H9 (cell line): ENCODE measurements at regions not wholly inside any gene's neighbourhood (a gene's known extent, or its start where the extent isn't known, plus 50 kb on each side); places are given as distances from the start of the nearest gene placed in this dataset.

Experiments used
- DNase-seq: peaks from one replicate; pipeline ENCODE4 v3.0.0-alpha.2; 2017
- H2AFZ ChIP-seq: one replicate; pipeline ENCODE4 v1.6.1; 2013; ENCODE audit warnings: mild to moderate bottlenecking, low read length, control low read depth, moderate library complexity
- H2AK5ac ChIP-seq: 2 replicates; pipeline ENCODE4 v1.6.1; 2013; ENCODE audit warnings: low read length, control low read depth, mixed read lengths; ENCODE audit not compliant: insufficient read length
- H2BK120ac ChIP-seq: one replicate; pipeline ENCODE4 v1.6.1; 2013; ENCODE audit warnings: low read depth, mild to moderate bottlenecking, low read length, control low read depth, inconsistent platforms; ENCODE audit not compliant: poor library complexity, severe bottlenecking
- H2BK12ac ChIP-seq: 2 replicates; pipeline ENCODE4 v1.6.1; 2013; ENCODE audit warnings: low read length, control low read depth, mixed read lengths, low read depth; ENCODE audit not compliant: insufficient read length
- H2BK15ac ChIP-seq: 2 replicates; pipeline ENCODE4 v1.6.1; 2013; ENCODE audit warnings: low read depth, low read length, control low read depth
- H2BK20ac ChIP-seq: one replicate; pipeline ENCODE4 v1.6.1; 2013; ENCODE audit warnings: low read depth, mild to moderate bottlenecking, low read length, control low read depth, inconsistent platforms; ENCODE audit not compliant: poor library complexity, severe bottlenecking
- H2BK5ac ChIP-seq: 2 replicates; pipeline ENCODE4 v1.6.1; 2013; ENCODE audit warnings: low read length, control low read depth, mixed read lengths; ENCODE audit not compliant: insufficient read length
- H3K14ac ChIP-seq: 2 replicates; pipeline ENCODE4 v1.6.1; 2013; ENCODE audit warnings: low read length, control low read depth; ENCODE audit not compliant: insufficient read depth
- H3K18ac ChIP-seq: 2 replicates; pipeline ENCODE4 v1.6.1; 2013; ENCODE audit warnings: low read depth, mild to moderate bottlenecking, mixed read lengths, low read length, control low read depth; ENCODE audit not compliant: insufficient read length
- H3K23ac ChIP-seq: 2 replicates; pipeline ENCODE4 v1.6.1; 2013; ENCODE audit warnings: low read length, control low read depth, mixed read lengths, low read depth; ENCODE audit not compliant: insufficient read length
- H3K23me2 ChIP-seq: 2 replicates; pipeline ENCODE4 v1.6.1; 2013; ENCODE audit warnings: low read depth, mild to moderate bottlenecking, mixed read lengths, low read length, control low read depth; ENCODE audit not compliant: insufficient read length, poor library complexity, severe bottlenecking
- H3K27ac ChIP-seq: 2 replicates; pipeline ENCODE4 v1.5.1; 2013; ENCODE audit warnings: low read length, control low read depth, mixed read lengths, low read depth; ENCODE audit not compliant: insufficient read length
- H3K27me3 ChIP-seq: 2 replicates; pipeline ENCODE4 v1.6.1; 2013; ENCODE audit warnings: low read length, control low read depth, inconsistent platforms; ENCODE audit not compliant: insufficient read depth
- H3K4ac ChIP-seq: 2 replicates; pipeline ENCODE4 v1.6.1; 2013; ENCODE audit warnings: low read depth, mild to moderate bottlenecking, control low read depth, inconsistent platforms, low read length, moderate library complexity
- H3K4me1 ChIP-seq: 2 replicates; pipeline ENCODE4 v1.6.1; 2013; ENCODE audit warnings: low read length, control low read depth, inconsistent platforms; ENCODE audit not compliant: insufficient read depth
- H3K4me2 ChIP-seq: 2 replicates; pipeline ENCODE4 v1.6.1; 2013; ENCODE audit warnings: low read length, control low read depth, mixed read lengths; ENCODE audit not compliant: insufficient read length, insufficient read depth
- H3K56ac ChIP-seq: 2 replicates; pipeline ENCODE4 v1.6.1; 2013; ENCODE audit warnings: low read depth, mild to moderate bottlenecking, mixed read lengths, low read length, control low read depth; ENCODE audit not compliant: insufficient read length
- H3K79me1 ChIP-seq: 2 replicates; pipeline ENCODE4 v1.6.1; 2013; ENCODE audit warnings: low read depth, mild to moderate bottlenecking, moderate library complexity, low read length, control low read depth, inconsistent platforms; ENCODE audit not compliant: insufficient read depth, poor library complexity, severe bottlenecking
- H3K79me2 ChIP-seq: 2 replicates; pipeline ENCODE4 v1.6.1; 2013; ENCODE audit warnings: low read length, control low read depth, inconsistent platforms; ENCODE audit not compliant: insufficient read depth
- H3K9ac ChIP-seq: 2 replicates; pipeline ENCODE4 v1.6.1; 2013; ENCODE audit warnings: low read length, control low read depth, mixed read lengths; ENCODE audit not compliant: insufficient read length; ENCODE audit errors: extremely low read depth
- H3K9me3 ChIP-seq: one replicate; pipeline ENCODE4 v1.6.1; 2013; ENCODE audit warnings: low read depth, low read length, inconsistent platforms; ENCODE audit not compliant: control insufficient read depth
- H3T11ph ChIP-seq: one replicate; pipeline ENCODE4 v1.6.1; 2013; ENCODE audit warnings: mild to moderate bottlenecking, low read length, control low read depth, inconsistent platforms
- H4K20me1 ChIP-seq: one replicate; pipeline ENCODE4 v1.6.1; 2013; ENCODE audit not compliant: control insufficient read depth, insufficient read length, insufficient read depth
- H4K5ac ChIP-seq: 2 replicates; pipeline ENCODE4 v1.6.1; 2013; ENCODE audit warnings: low read depth, mild to moderate bottlenecking, mixed read lengths, low read length, control low read depth; ENCODE audit not compliant: insufficient read length
- H4K8ac ChIP-seq: replicated peaks from 2 replicates; pipeline ENCODE4 v1.6.1; 2013; ENCODE audit warnings: low read length, control low read depth, mixed read lengths, low read depth; ENCODE audit not compliant: insufficient read length
- H4K91ac ChIP-seq: 2 replicates; pipeline ENCODE4 v1.6.1; 2013; ENCODE audit warnings: low read depth, mild to moderate bottlenecking, moderate library complexity, mixed read lengths, low read length, control low read depth; ENCODE audit not compliant: insufficient read length
- H3K27ac Mint-ChIP-seq, 3 experiments: 2 replicates in 2 of 3; 3 replicates in 1 of 3; pipeline ENCODE4 v1.8.0; 2020 to 2021; ENCODE audit warnings: mixed read lengths in 3 of 3, mild to moderate bottlenecking in 1 of 3, moderate library complexity in 1 of 3
- H3K27me3 Mint-ChIP-seq: 2 replicates; pipeline ENCODE4 v1.8.0; 2021; ENCODE audit warnings: low read depth, mild to moderate bottlenecking, moderate library complexity, mixed read lengths
- H3K36me3 Mint-ChIP-seq, 3 experiments: 2 replicates in 2 of 3; 3 replicates in 1 of 3; pipeline ENCODE4 v1.8.0; 2020 to 2021; ENCODE audit warnings: low read depth in 3 of 3, mixed read lengths in 3 of 3; ENCODE audit not compliant: insufficient read depth in 1 of 3
- H3K4me1 Mint-ChIP-seq, 2 experiments: 2 replicates each; pipeline ENCODE4 v1.8.0; 2020; ENCODE audit warnings: mixed read lengths in 2 of 2
- H3K4me3 Mint-ChIP-seq, 2 experiments: 2 replicates in 1 of 2; 3 replicates in 1 of 2; pipeline ENCODE4 v1.8.0; 2020 to 2021; ENCODE audit warnings: mild to moderate bottlenecking in 2 of 2, mixed read lengths in 2 of 2, moderate library complexity in 1 of 2
- H3K9me3 Mint-ChIP-seq, 2 experiments: 2 replicates in 1 of 2; 3 replicates in 1 of 2; pipeline ENCODE4 v1.8.0; 2020; ENCODE audit warnings: mild to moderate bottlenecking in 2 of 2, mixed read lengths in 2 of 2, moderate library complexity in 1 of 2
- WGBS: extraction: QIAGEN DNeasy Blood & Tissue Kit; methylation state at CpG from one replicate; pipeline ENCODE4 v1.1.7; 2013; ENCODE audit warnings: missing lambda C conversion rate, low lambda C conversion rate, mixed read lengths; ENCODE audit not compliant: insufficient read length; ENCODE audit errors: extremely low coverage; 5-methylcytosine and 5-hydroxymethylcytosine counted together
- TF ChIP-seq, protein P1 (sequence below): fragments of 200-600 bp; sonication (generic); conservative IDR thresholded peaks from 3 replicates; pipeline ENCODE4 v1.8.0; 2021; ENCODE audit warnings: antibody characterized with exemption, mild to moderate bottlenecking

DNA sequence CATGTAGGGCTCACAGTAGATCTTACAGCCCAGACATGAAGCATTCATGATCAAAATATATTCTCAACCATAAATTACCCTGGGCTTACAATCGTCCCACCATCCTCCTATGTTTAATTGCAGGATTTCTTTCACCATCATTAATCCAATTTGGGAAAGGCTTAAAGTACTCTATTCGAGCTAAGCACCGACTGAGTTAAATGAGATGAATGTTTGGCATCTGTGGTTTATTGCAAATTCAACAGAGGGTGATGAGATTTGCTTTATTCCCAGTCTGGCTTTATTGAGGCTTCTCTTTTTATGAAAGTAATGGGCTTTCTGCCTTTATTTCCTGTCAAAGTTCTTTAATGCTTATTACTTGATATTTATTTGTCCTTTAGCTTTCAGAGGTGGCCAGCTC lies 159.0 kb downstream of the METTL4 start:
- Histone ChIP-seq H2BK15ac (no peak overlapping the region), H3K79me2 (no peaks in the 10 kb centered on the region), H2BK12ac (no peak overlapping the region), H3K27me3 (no peaks in the 10 kb centered on the region), H2BK20ac (no peak overlapping the region), H4K8ac (no peak overlapping the region), H3K56ac (no peak overlapping the region), H3T11ph (no peak overlapping the region), H3K4me1 (no peaks in the 10 kb centered on the region), H3K4ac (no peak overlapping the region), H2AK5ac (no peak overlapping the region), H2BK120ac (no peak overlapping the region), H3K79me1 (no peaks in the 10 kb centered on the region), H4K5ac (no peak overlapping the region), H3K4me2 (no peak overlapping the region), H3K14ac (no peak overlapping the region), H3K23ac (no peak overlapping the region), H2BK5ac (no peak overlapping the region), H4K20me1 (no peaks in the 10 kb centered on the region), H3K18ac (no peak overlapping the region), H3K9ac (no peak overlapping the region), H3K9me3 (no peaks in the 10 kb centered on the region), H4K91ac (no peak overlapping the region), H3K27ac (no peak overlapping the region), H2AFZ (no peak overlapping the region), H3K23me2 (no peaks in the 10 kb centered on the region)
- Mint-ChIP-seq H3K4me1 (peaks cover 0 to 8% of the 10 kb centered on the region in 2 experiments; a peak in 1 of 4 replicates), H3K27me3 (no peaks in the 10 kb centered on the region), H3K4me3 (no peak overlapping the region), H3K27ac (no peak overlapping the region), H3K36me3 (no peaks in the 10 kb centered on the region), H3K9me3 (no peaks in the 10 kb centered on the region)
- WGBS = no CpG with 5 or more reads among the region's 3 CpGs
- TF ChIP-seq, protein P1, sequence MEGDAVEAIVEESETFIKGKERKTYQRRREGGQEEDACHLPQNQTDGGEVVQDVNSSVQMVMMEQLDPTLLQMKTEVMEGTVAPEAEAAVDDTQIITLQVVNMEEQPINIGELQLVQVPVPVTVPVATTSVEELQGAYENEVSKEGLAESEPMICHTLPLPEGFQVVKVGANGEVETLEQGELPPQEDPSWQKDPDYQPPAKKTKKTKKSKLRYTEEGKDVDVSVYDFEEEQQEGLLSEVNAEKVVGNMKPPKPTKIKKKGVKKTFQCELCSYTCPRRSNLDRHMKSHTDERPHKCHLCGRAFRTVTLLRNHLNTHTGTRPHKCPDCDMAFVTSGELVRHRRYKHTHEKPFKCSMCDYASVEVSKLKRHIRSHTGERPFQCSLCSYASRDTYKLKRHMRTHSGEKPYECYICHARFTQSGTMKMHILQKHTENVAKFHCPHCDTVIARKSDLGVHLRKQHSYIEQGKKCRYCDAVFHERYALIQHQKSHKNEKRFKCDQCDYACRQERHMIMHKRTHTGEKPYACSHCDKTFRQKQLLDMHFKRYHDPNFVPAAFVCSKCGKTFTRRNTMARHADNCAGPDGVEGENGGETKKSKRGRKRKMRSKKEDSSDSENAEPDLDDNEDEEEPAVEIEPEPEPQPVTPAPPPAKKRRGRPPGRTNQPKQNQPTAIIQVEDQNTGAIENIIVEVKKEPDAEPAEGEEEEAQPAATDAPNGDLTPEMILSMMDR = no peak
- DNase-seq = no peak
